ENCODE measurements at regions not wholly inside any gene's neighbourhood (a gene's known extent, or its start where the extent isn't known, plus 50 kb on each side); places are given as distances from the start of the nearest gene placed in this dataset.

DNA sequence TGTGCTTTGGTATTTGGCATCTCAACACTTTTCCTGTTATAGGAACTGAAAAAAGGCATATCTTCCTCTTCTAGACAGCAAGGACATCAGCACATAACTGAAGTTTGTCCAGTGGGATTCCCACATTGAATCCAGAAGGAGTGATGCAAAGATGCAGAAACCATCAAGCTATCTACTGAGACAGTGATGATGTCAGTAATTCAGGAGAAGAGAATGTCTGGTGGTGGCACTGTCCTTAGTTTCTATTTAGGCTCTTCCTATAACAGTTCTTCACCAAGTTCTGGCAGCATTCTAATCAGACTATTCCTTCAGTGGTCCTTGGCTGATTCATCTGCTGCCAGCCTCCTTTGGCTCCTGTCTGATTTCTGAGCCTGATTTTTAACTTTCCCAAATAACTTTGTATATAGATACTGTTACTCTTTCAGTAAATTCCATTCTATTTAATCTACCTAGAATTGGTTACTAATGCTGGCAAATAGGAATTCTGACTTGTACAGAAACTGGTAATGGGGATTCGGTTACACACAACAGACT is 56.6 kb upstream of the AGPS start:
- Histone ChIP-seq H3K4me3 (ENCODE audit: severe bottlenecking) (no peak overlapping the region), H3K27ac (ENCODE audit: poor library complexity, severe bottlenecking) (no peak overlapping the region), H3K36me3 (ENCODE audit: low read depth) (peaks cover 21% of the 10 kb centered on the region), H3K27me3 (ENCODE audit: insufficient read depth, poor library complexity, severe bottlenecking) (no peaks in the 10 kb centered on the region), H3K9me3 (ENCODE audit: severe bottlenecking) (no peaks in the 10 kb centered on the region), H3K4me1 (ENCODE audit: insufficient read depth, poor library complexity, severe bottlenecking) (peaks cover 8% of the 10 kb centered on the region)
- ATAC-seq (ENCODE audit: low read depth) = no peak
- no peak for DNase-seq (ENCODE audit: low spot score)
- TF ChIP-seq, protein P1, sequence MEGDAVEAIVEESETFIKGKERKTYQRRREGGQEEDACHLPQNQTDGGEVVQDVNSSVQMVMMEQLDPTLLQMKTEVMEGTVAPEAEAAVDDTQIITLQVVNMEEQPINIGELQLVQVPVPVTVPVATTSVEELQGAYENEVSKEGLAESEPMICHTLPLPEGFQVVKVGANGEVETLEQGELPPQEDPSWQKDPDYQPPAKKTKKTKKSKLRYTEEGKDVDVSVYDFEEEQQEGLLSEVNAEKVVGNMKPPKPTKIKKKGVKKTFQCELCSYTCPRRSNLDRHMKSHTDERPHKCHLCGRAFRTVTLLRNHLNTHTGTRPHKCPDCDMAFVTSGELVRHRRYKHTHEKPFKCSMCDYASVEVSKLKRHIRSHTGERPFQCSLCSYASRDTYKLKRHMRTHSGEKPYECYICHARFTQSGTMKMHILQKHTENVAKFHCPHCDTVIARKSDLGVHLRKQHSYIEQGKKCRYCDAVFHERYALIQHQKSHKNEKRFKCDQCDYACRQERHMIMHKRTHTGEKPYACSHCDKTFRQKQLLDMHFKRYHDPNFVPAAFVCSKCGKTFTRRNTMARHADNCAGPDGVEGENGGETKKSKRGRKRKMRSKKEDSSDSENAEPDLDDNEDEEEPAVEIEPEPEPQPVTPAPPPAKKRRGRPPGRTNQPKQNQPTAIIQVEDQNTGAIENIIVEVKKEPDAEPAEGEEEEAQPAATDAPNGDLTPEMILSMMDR (IDR thresholded peaks at IDR 0.05; ENCODE audit: poor library complexity, severe bottlenecking) = no peak

DNA sequence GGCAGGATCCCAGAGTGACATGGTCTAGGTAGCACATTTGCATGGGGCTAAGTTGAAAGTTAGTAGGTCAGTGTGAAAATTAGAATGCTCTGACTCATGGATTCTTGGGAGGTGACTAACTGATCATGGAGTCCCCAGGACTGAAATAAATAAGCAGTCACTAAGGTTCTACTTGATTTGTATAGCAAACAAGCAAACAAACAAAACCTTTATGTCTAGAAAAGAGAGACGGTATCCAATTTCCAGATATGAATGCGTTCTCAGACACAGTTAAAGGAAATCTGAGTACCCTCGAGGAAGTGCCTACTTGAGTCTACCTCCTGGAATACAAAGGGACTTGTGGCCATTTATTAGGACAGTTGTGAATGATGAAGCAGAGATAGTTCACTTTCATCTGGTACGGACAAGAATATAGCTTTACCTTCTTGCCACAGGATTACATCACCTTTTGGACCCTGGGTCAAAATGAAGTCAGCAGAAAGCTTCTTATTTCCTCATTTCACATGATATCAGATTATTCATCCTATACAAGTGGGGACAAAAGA is 54.3 kb upstream of the AGPS start:
- ATAC-seq (ENCODE audit: low read depth) (peak; percentile 92), DNase-seq (ENCODE audit: low spot score) (no peak)
- Histone ChIP-seq H3K27me3 (ENCODE audit: insufficient read depth, poor library complexity, severe bottlenecking) (no peaks in the 10 kb centered on the region), H3K4me1 (ENCODE audit: insufficient read depth, poor library complexity, severe bottlenecking) (peaks cover 8% of the 10 kb centered on the region), H3K9me3 (ENCODE audit: severe bottlenecking) (no peaks in the 10 kb centered on the region), H3K36me3 (ENCODE audit: low read depth) (peaks cover 16% of the 10 kb centered on the region), H3K27ac (ENCODE audit: poor library complexity, severe bottlenecking) (peak overlapping the region; percentile 27), H3K4me3 (ENCODE audit: severe bottlenecking) (no peak overlapping the region)
- TF ChIP-seq, protein P1 (IDR thresholded peaks at IDR 0.05; ENCODE audit: poor library complexity, severe bottlenecking) = no peak

DNA sequence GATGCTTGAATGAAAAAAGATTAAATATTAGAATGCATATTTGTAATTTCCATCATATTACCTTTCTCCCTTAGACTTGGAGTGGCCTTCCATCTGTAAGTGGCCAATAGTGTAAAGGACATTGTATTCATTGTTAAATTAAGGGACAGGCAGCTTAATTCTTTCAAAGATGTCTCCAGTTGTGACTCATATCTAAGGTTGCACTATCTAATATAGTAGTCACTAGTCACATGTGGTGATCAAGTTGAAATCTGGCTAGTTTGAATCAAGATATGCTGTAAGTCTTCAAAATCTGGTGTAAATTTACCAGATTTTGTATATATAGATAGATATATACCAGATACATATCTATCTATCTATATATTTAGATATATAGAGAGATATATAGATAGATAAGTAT is 52.4 kb upstream of the AGPS start:
- no peaks in the 10 kb centered on the region for H3K27me3 ChIP-seq (ENCODE audit: insufficient read depth, poor library complexity, severe bottlenecking)
- H3K36me3 ChIP-seq (ENCODE audit: low read depth) = no peaks in the 10 kb centered on the region; the same call in 1 of the 2 replicates
- no peak overlapping the region for H3K4me3 ChIP-seq (ENCODE audit: severe bottlenecking)
- TF ChIP-seq, protein P1 (IDR thresholded peaks at IDR 0.05; ENCODE audit: poor library complexity, severe bottlenecking) = no peak
- no peaks in the 10 kb centered on the region for H3K9me3 ChIP-seq (ENCODE audit: severe bottlenecking)
- peaks cover 8% of the 10 kb centered on the region for H3K4me1 ChIP-seq (ENCODE audit: insufficient read depth, poor library complexity, severe bottlenecking)
- DNase-seq (ENCODE audit: low spot score) = no peak
- no peak overlapping the region for H3K27ac ChIP-seq (ENCODE audit: poor library complexity, severe bottlenecking)
- ATAC-seq (ENCODE audit: low read depth) = no peak

DNA sequence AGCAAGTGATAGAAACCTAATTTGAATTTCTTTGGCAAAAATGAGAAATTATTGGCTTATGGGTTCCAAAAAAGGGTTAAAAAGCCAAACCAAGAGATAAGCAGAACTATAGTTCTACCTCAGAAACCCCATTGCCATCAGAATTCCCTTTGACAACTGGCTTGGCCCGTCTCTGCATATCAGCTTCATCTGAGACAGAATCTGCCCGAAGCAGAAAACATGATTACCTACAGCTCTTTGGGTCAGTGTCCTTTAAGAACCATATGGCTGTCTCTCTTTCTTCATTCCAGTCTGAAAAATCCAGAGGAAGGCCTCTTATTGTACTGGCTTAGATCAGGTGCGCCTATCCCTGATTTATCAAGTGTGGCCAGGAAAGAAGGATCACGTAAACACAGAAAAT is 49.8 kb upstream of the AGPS start:
- Histone ChIP-seq H3K4me1 (ENCODE audit: insufficient read depth, poor library complexity, severe bottlenecking) (peaks cover 8% of the 10 kb centered on the region), H3K27me3 (ENCODE audit: insufficient read depth, poor library complexity, severe bottlenecking) (no peaks in the 10 kb centered on the region), H3K4me3 (ENCODE audit: severe bottlenecking) (no peak overlapping the region), H3K27ac (ENCODE audit: poor library complexity, severe bottlenecking) (no peak overlapping the region), H3K36me3 (ENCODE audit: low read depth) (no peaks in the 10 kb centered on the region; the same call in 1 of the 2 replicates), H3K9me3 (ENCODE audit: severe bottlenecking) (no peaks in the 10 kb centered on the region)
- TF ChIP-seq, protein P1 (IDR thresholded peaks at IDR 0.05; ENCODE audit: poor library complexity, severe bottlenecking) = no peak
- no peak for DNase-seq (ENCODE audit: low spot score)
- ATAC-seq (ENCODE audit: low read depth) = no peak
